ENCODE measurements at regions not wholly inside any gene's neighbourhood (a gene's known extent, or its start where the extent isn't known, plus 50 kb on each side); places are given as distances from the start of the nearest gene placed in this dataset.
A peak's percentile ranks its signal among the peaks of the same experiment; 100 is the strongest.

- H3K27me3 ChIP-seq (ENCODE audit: control insufficient read depth in 3 of 3, insufficient read depth in 3 of 3, low read length in 2 of 3), result no peaks in the 10 kb centered on the region
- TF ChIP-seq CTCF (IDR thresholded peaks at IDR 0.05; ENCODE audit: control extremely low read depth, extremely low read depth), result no peak
- ATAC-seq (ENCODE audit: insufficient read depth, low FRiP score) (no peak), DNase-seq (peak in 1 of 3 donors; percentile 18)
- no peak overlapping the region for H3K4me3 ChIP-seq
- H3K4me1 ChIP-seq (ENCODE audit: control insufficient read depth in 5 of 5, insufficient read depth in 5 of 5, low read length in 5 of 5), result no peaks in the 10 kb centered on the region
- no peak overlapping the region for H3K9ac ChIP-seq (ENCODE audit: insufficient read depth in 1 of 2, low read length in 2 of 2)
- H3K36me3 ChIP-seq (ENCODE audit: control insufficient read depth in 4 of 4, insufficient read depth in 4 of 4, low read length in 4 of 4), result no peaks in the 10 kb centered on the region
- H3K9me3 ChIP-seq (ENCODE audit: control insufficient read depth in 4 of 4, insufficient read depth in 3 of 4, low read length in 3 of 4), result peaks cover 0 to 1% (median 0%) of the 10 kb centered on the region in 4 donors
- H3K27ac ChIP-seq (ENCODE audit: low read depth in 1 of 2, low read length in 1 of 2), result no peak overlapping the region
- WGBS, 2 donors, result 54 to 75% methylated on average over 16 to 17 of the region's 17 CpGs
These were observed 143.5 kb upstream of the MAMLD1 start for GRCh38 chrX:150219374-150220185.

- Histone ChIP-seq H3K4me1 (ENCODE audit: control insufficient read depth in 5 of 5, insufficient read depth in 5 of 5, low read length in 5 of 5) (no peaks in the 10 kb centered on the region), H3K36me3 (ENCODE audit: control insufficient read depth in 4 of 4, insufficient read depth in 4 of 4, low read length in 4 of 4) (no peaks in the 10 kb centered on the region), H3K9me3 (ENCODE audit: control insufficient read depth in 4 of 4, insufficient read depth in 3 of 4, low read length in 3 of 4) (peaks cover 0 to 5% (median 0%) of the 10 kb centered on the region in 4 donors), H3K27me3 (ENCODE audit: control insufficient read depth in 3 of 3, insufficient read depth in 3 of 3, low read length in 2 of 3) (peaks cover 0 to 5% (median 0%) of the 10 kb centered on the region in 3 donors), H3K27ac (ENCODE audit: low read depth in 1 of 2, low read length in 1 of 2) (no peak overlapping the region), H3K9ac (ENCODE audit: insufficient read depth in 1 of 2, low read length in 2 of 2) (no peak overlapping the region), H3K4me3 (no peak overlapping the region)
- ATAC-seq (ENCODE audit: insufficient read depth, low FRiP score) (no peak), DNase-seq (no peak)
- TF ChIP-seq CTCF (IDR thresholded peaks at IDR 0.05; ENCODE audit: control extremely low read depth, extremely low read depth), result no peak
- 76 to 91% methylated on average over 11 to 12 of the region's 12 CpGs for WGBS, 2 donors
These were observed 139.7 kb upstream of the MAMLD1 start for GRCh38 chrX:150223176-150224015.

- TF ChIP-seq CTCF (IDR thresholded peaks at IDR 0.05; ENCODE audit: control extremely low read depth, extremely low read depth), result no peak
- no peak overlapping the region for H3K4me3 ChIP-seq
- peaks cover 0 to 7% (median 0%) of the 10 kb centered on the region in 4 donors for H3K9me3 ChIP-seq (ENCODE audit: control insufficient read depth in 4 of 4, insufficient read depth in 3 of 4, low read length in 3 of 4)
- H3K4me1 ChIP-seq (ENCODE audit: control insufficient read depth in 5 of 5, insufficient read depth in 5 of 5, low read length in 5 of 5), result no peaks in the 10 kb centered on the region
- 50 to 87% methylated on average over 3 of the region's 3 CpGs for WGBS, 2 donors
- no peak overlapping the region for H3K27ac ChIP-seq (ENCODE audit: low read depth in 1 of 2, low read length in 1 of 2)
- no peak for ATAC-seq (ENCODE audit: insufficient read depth, low FRiP score)
- no peaks in the 10 kb centered on the region for H3K36me3 ChIP-seq (ENCODE audit: control insufficient read depth in 4 of 4, insufficient read depth in 4 of 4, low read length in 4 of 4)
- no peak for DNase-seq
- H3K27me3 ChIP-seq (ENCODE audit: control insufficient read depth in 3 of 3, insufficient read depth in 3 of 3, low read length in 2 of 3), result peaks cover 0 to 5% (median 0%) of the 10 kb centered on the region in 3 donors
- H3K9ac ChIP-seq (ENCODE audit: insufficient read depth in 1 of 2, low read length in 2 of 2), result no peak overlapping the region
These were observed 138.4 kb upstream of the MAMLD1 start for GRCh38 chrX:150224676-150225075.
